Gastroesophageal sphincter (tissue), 4 donors: ENCODE measurements at regions not wholly inside any gene's neighbourhood (a gene's known extent, or its start where the extent isn't known, plus 50 kb on each side); places are given as distances from the start of the nearest gene placed in this dataset.
"Not testable (repeated sequence)": the region's sequence is repeated elsewhere in the genome, so short reads cannot be mapped to it uniquely, and the experiment has no call there.

Source experiments
- ATAC-seq: fragments of 150-250 bp; one replicate; pipeline ENCODE4 v1.9.1; 2016; ENCODE audit warnings: mild to moderate bottlenecking, moderate library complexity
- H3K27ac ChIP-seq, 4 donors: fragments of 200-600 bp; sonication (generic) in 3 of 4; 1 replicate in 3 of 4; 2 replicates in 1 of 4; pipeline ENCODE4 v1.5.1; 2016 to 2019
- H3K27me3 ChIP-seq: fragments of 200-600 bp; sonication (generic); one replicate; pipeline ENCODE4 v1.5.1; 2019
- H3K36me3 ChIP-seq, 2 donors: fragments of 200-600 bp; sonication (generic); one replicate each; pipeline ENCODE4 v1.5.1; 2019; ENCODE audit warnings: control low read depth in 1 of 2
- H3K4me1 ChIP-seq, 3 donors: fragments of 200-600 bp; sonication (generic); 1 replicate in 2 of 3; 2 replicates in 1 of 3; pipeline ENCODE4 v1.5.1; 2016 to 2019; ENCODE audit warnings: control low read depth in 2 of 3
- H3K4me3 ChIP-seq, 2 donors: fragments of 200-600 bp; sonication (generic); one replicate each; pipeline ENCODE4 v1.5.1; 2019; ENCODE audit warnings: mild to moderate bottlenecking in 1 of 2, moderate library complexity in 1 of 2
- H3K9me3 ChIP-seq, 3 donors: fragments of 200-600 bp; sonication (generic); one replicate each; pipeline ENCODE4 v1.5.1; 2017 to 2019; ENCODE audit warnings: control low read depth in 2 of 3
- CTCF ChIP-seq, 4 experiments: fragments of 200-600 bp in 2 of 4; fragments of 450-650 bp in 2 of 4; sonication (generic) in 1 of 4; IDR thresholded peaks; one replicate each; pipeline ENCODE4 v1.5.1; 2017 to 2019; ENCODE audit warnings: antibody characterized with exemption in 4 of 4, mild to moderate bottlenecking in 2 of 4, moderate library complexity in 2 of 4
- EP300 ChIP-seq: sonication (generic); formaldehyde crosslinking; IDR thresholded peaks from one replicate; pipeline ENCODE4 v1.6.1; 2017; ENCODE audit warnings: antibody characterized with exemption, mild to moderate bottlenecking
- POLR2A ChIP-seq, 2 donors: fragments of 450-650 bp; IDR thresholded peaks; one replicate each; pipeline ENCODE4 v1.6.1; 2017; ENCODE audit warnings: antibody characterized with exemption in 2 of 2, mild to moderate bottlenecking in 2 of 2, moderate library complexity in 1 of 2
- POLR2AphosphoS5 ChIP-seq: sonication (generic); formaldehyde crosslinking; IDR thresholded peaks from one replicate; pipeline ENCODE4 v1.6.1; 2017; ENCODE audit warnings: antibody characterized with exemption
- WGBS, 2 donors: methylation state at CpG; one replicate each; pipeline ENCODE4 v1.1.5; 2018; ENCODE audit warnings: low coverage in 1 of 2; 5-methylcytosine and 5-hydroxymethylcytosine counted together

GRCh38 chr4:134078230-134078914 lies 123.2 kb downstream of the PABPC4L start:
- Histone ChIP-seq H3K27me3 (no peaks in the 10 kb centered on the region), H3K9me3 (no peaks in the 10 kb centered on the region), H3K4me3 (peak overlapping the region; percentile 14 to 15), H3K4me1 (no peaks in the 10 kb centered on the region), H3K27ac (no peak overlapping the region), H3K36me3 (no peaks in the 10 kb centered on the region)
- WGBS, 2 donors = 56% methylated on average over 7 to 8 of the region's 11 CpGs
- TF ChIP-seq EP300 = no peak
- no peak for TF ChIP-seq POLR2A (IDR thresholded peaks at IDR 0.05)
- no peak for TF ChIP-seq CTCF (IDR thresholded peaks at IDR 0.05)
- TF ChIP-seq POLR2AphosphoS5 = no peak
- ATAC-seq = no peak

GRCh38 chr4:134073711-134074110 lies 127.9 kb downstream of the PABPC4L start:
- Histone ChIP-seq H3K36me3 (no peaks in the 10 kb centered on the region), H3K27me3 (no peaks in the 10 kb centered on the region), H3K27ac (no peak overlapping the region), H3K9me3 (no peaks in the 10 kb centered on the region), H3K4me3 (no peak overlapping the region), H3K4me1 (no peaks in the 10 kb centered on the region)
- no peak for ATAC-seq
- WGBS, 2 donors = 80% methylated on average over 1 of the region's 2 CpGs; no CpG with 5 or more reads in 1 of the 2 donors
- no peak for TF ChIP-seq CTCF (IDR thresholded peaks at IDR 0.05)
- TF ChIP-seq EP300 = no peak
- no peak for TF ChIP-seq POLR2AphosphoS5
- TF ChIP-seq POLR2A (IDR thresholded peaks at IDR 0.05) = no peak

- Histone ChIP-seq H3K27ac (no peak overlapping the region), H3K36me3 (no peaks in the 10 kb centered on the region), H3K4me1 (no peaks in the 10 kb centered on the region)
Measured at GRCh38 chr4:134072137-134072536, 129.5 kb downstream of the PABPC4L start.

GRCh38 chr4:134070174-134070573 lies 131.4 kb downstream of the PABPC4L start:
- no peak for TF ChIP-seq EP300
- TF ChIP-seq POLR2A (IDR thresholded peaks at IDR 0.05) = no peak
- TF ChIP-seq CTCF (IDR thresholded peaks at IDR 0.05) = no peak
- no peak for TF ChIP-seq POLR2AphosphoS5
- no peaks in the 10 kb centered on the region for H3K27me3 ChIP-seq
- no peaks in the 10 kb centered on the region for H3K4me1 ChIP-seq
- H3K9me3 ChIP-seq = no peaks in the 10 kb centered on the region
- H3K27ac ChIP-seq = no peak overlapping the region
- no peak overlapping the region for H3K4me3 ChIP-seq
- no peaks in the 10 kb centered on the region for H3K36me3 ChIP-seq
- no peak for ATAC-seq
- WGBS, 2 donors = 96 to 100% methylated on average over 1 to 5 of the region's 6 CpGs

More at GRCh38 chr4:134072137-134072536, 129.5 kb downstream of the PABPC4L start:
- TF ChIP-seq EP300 = no peak
- TF ChIP-seq POLR2A (IDR thresholded peaks at IDR 0.05) = no peak
- no peak for TF ChIP-seq POLR2AphosphoS5
- no peak for TF ChIP-seq CTCF (IDR thresholded peaks at IDR 0.05)
- no peak for ATAC-seq
- Histone ChIP-seq H3K27me3 (no peaks in the 10 kb centered on the region), H3K4me3 (no peak overlapping the region), H3K9me3 (no peaks in the 10 kb centered on the region)

- WGBS, 2 donors = 80 to 100% methylated on average over 1 to 3 of the region's 3 CpGs
- Histone ChIP-seq H3K9me3 (peaks cover 0 to 3% (median 0%) of the 10 kb centered on the region in 3 donors), H3K4me3 (no peak overlapping the region), H3K27me3 (no peaks in the 10 kb centered on the region), H3K4me1 (no peaks in the 10 kb centered on the region), H3K27ac (no peak overlapping the region), H3K36me3 (no peaks in the 10 kb centered on the region)
- ATAC-seq = no peak
- no peak for TF ChIP-seq EP300
- TF ChIP-seq POLR2AphosphoS5 = no peak
- TF ChIP-seq POLR2A (IDR thresholded peaks at IDR 0.05) = no peak
- no peak for TF ChIP-seq CTCF (IDR thresholded peaks at IDR 0.05)
Measured at GRCh38 chr4:134057356-134057755, 144.2 kb downstream of the PABPC4L start.

- not testable (repeated sequence) for H3K9me3 ChIP-seq, H3K27ac ChIP-seq, H3K4me1 ChIP-seq, H3K36me3 ChIP-seq, ATAC-seq, H3K4me3 ChIP-seq, H3K27me3 ChIP-seq
- 91 to 100% methylated on average over 1 to 4 of the region's 6 CpGs for WGBS, 2 donors
Measured at GRCh38 chr4:134046221-134046620, 155.4 kb downstream of the PABPC4L start.
